Stimulated activated naive CD8-positive, alpha-beta T cell treated with anti-CD3 and anti-CD28 coated beads, Interleukin-15, Interleukin-2, amounts not matched to agents 100 ng/mL and 50 ng/mL, for 24 hours (primary cell): ENCODE measurements at regions not wholly inside any gene's neighbourhood (a gene's known extent, or its start where the extent isn't known, plus 50 kb on each side); places are given as distances from the start of the nearest gene placed in this dataset.

Experiments used
- H3K27ac Mint-ChIP-seq: one replicate; pipeline ENCODE4 v1.8.0; 2021; ENCODE audit warnings: mild to moderate bottlenecking, mixed read lengths
- H3K27me3 Mint-ChIP-seq: one replicate; pipeline ENCODE4 v1.8.0; 2021; ENCODE audit warnings: mixed read lengths
- H3K36me3 Mint-ChIP-seq: one replicate; pipeline ENCODE4 v1.8.0; 2021; ENCODE audit warnings: low read depth, mixed read lengths
- H3K4me1 Mint-ChIP-seq: one replicate; pipeline ENCODE4 v1.8.0; 2021; ENCODE audit warnings: low read depth, mixed read lengths
- H3K4me3 Mint-ChIP-seq: one replicate; pipeline ENCODE4 v1.8.0; 2021; ENCODE audit warnings: mild to moderate bottlenecking, mixed read lengths
- H3K9me3 Mint-ChIP-seq: one replicate; pipeline ENCODE4 v1.8.0; 2021; ENCODE audit warnings: mixed read lengths

DNA sequence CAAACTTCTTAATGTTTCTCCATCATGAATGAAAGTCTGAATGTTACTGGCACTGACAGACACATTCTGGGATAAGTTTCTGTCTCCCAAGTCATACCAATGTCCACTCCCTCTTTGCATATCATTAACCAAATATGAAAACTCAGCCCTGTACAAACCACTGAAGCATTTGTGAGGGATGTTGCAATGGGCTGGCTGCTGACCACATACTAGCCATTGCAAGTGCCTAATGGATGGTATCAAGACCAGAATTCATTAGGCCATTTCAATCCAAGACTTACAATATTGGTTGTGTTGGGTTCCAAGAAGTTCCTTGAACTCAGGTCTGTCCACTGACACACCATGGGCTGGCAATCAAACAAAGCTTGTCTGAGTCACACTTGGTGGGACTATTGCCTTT lies 73.8 kb downstream of the CBLN2 start:
- Mint-ChIP-seq H3K4me1 (no peaks in the 10 kb centered on the region), H3K27ac (no peak overlapping the region), H3K27me3 (no peaks in the 10 kb centered on the region), H3K36me3 (no peaks in the 10 kb centered on the region), H3K9me3 (peaks cover 4% of the 10 kb centered on the region), H3K4me3 (no peak overlapping the region)

DNA sequence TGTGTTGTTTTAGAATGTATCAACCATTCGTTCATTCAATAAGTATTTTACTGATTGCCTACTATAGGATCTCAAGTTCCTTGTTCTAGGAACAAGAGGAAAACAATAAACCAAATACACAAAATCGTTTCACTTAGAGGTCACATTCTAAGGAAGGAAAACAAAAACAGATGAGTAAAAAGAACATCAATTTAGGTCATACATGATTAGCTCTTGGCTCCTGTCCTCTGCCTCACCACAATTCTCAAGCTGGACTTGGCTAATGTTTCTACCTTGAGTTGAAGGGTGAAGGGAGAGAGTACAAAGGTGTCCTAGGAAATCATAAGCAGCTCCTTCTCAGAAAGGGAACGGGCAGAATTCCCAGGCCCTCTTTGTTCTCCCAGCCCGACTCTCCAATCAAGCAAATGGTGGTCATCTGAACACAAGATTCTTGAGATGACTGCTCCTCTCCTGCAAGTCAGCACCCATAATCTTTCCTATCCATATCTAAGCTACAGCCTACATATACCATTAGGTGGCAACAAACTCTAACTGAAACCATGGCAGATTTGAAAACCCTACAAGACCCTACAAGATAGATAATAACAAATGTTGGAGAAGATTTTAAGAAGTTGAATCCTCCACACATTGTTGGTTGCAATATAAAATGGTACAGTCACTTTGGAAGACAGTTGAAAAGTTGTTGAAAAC lies 76.0 kb downstream of the CBLN2 start:
- Mint-ChIP-seq H3K4me1 (no peaks in the 10 kb centered on the region), H3K36me3 (no peaks in the 10 kb centered on the region), H3K9me3 (peaks cover 4% of the 10 kb centered on the region)

DNA sequence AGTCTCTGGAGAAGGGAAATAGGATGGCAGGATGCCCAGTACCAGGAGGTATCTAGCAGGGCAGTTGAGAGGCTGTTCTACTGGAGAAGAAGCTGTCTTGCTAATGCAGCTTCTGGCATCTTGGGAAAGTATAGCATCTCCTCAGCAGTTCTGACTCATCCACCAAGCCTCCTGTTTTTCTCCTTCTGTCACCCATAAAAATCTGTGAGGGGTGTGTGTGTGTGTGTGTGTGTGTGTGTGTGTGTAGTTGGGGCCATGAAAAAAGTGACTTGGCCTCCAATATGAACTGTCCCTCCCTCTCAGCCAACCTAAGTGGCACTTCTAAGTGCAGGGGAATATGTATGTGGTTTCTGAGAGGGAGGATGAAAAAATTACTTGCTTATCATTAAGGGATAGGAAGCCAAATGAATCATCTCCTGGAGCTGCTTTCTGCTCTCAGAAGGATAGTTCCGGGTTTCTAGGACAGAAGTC lies 83.9 kb downstream of the CBLN2 start:
- Mint-ChIP-seq H3K9me3 (no peaks in the 10 kb centered on the region), H3K27ac (no peak overlapping the region), H3K36me3 (no peaks in the 10 kb centered on the region), H3K4me3 (no peak overlapping the region), H3K27me3 (no peaks in the 10 kb centered on the region), H3K4me1 (no peaks in the 10 kb centered on the region)

More for the DNA sequence above, 76.0 kb downstream of the CBLN2 start:
- Mint-ChIP-seq H3K27ac (no peak overlapping the region), H3K4me3 (no peak overlapping the region), H3K27me3 (no peaks in the 10 kb centered on the region)

DNA sequence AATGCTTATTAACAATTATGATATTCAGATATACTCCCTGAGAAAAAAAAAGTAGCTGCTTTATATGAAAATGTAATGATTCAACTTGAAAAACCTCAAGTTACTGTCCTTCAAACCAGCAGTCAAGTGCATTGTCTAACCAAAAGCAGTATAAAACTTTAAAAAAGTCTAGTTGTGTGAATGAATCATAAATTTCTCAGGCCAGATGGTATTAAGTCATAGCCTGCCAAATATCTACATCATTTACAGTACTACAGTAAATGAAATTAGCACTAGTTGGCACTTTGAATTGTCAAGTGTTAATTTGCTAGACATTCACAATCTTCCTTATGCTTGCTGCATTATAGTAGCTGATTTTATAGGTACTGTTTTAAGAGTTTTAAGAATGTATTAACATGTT lies 85.9 kb downstream of the CBLN2 start:
- no peaks in the 10 kb centered on the region for H3K27me3 Mint-ChIP-seq

DNA sequence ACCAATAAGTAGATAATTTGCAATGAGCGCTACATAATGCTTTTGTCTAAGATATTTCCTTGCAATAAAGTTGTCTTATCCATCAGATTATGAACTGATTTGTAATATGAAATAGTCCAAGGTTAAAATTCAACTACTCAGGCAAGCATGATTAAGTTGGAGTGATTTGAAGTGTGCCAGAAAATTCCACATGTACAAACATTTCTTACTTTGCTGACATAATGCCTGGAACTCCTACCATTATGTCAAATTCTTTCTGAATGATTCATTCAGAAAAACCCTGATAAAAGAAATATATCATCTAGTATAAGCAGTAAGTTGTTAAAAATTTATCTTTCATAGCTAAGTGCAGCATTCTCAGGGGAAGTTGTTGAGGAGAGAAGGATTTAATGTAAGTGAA lies 87.3 kb downstream of the CBLN2 start:
- Mint-ChIP-seq H3K4me1 (no peaks in the 10 kb centered on the region), H3K36me3 (no peaks in the 10 kb centered on the region), H3K27ac (no peak overlapping the region), H3K9me3 (peaks cover 16% of the 10 kb centered on the region), H3K4me3 (no peak overlapping the region), H3K27me3 (no peaks in the 10 kb centered on the region)

More for the DNA sequence above, 85.9 kb downstream of the CBLN2 start:
- H3K9me3 Mint-ChIP-seq = peaks cover 4% of the 10 kb centered on the region
- H3K4me3 Mint-ChIP-seq = no peak overlapping the region
- H3K36me3 Mint-ChIP-seq = no peaks in the 10 kb centered on the region
- H3K4me1 Mint-ChIP-seq = no peaks in the 10 kb centered on the region
- no peak overlapping the region for H3K27ac Mint-ChIP-seq

DNA sequence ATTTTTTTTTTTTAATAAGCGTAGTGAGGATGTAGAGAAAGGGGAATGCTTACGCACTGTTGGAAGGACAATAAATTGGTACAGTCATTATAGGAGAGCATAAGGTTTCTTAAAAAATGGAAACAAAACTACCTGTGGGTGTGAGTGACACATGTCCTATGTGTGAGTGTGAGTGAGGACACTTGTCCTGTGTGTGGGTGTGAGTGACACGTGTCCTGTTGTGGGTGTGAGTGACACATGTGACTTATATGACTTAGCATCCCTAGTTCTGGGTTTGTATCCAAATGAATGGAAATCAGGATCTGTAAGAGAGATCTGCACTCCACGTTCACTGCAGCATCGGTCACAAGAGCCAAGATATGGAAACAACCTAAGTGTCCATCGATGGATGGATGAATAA lies 91.8 kb downstream of the CBLN2 start:
- H3K4me3 Mint-ChIP-seq = no peak overlapping the region
- H3K36me3 Mint-ChIP-seq = no peaks in the 10 kb centered on the region
- no peak overlapping the region for H3K27ac Mint-ChIP-seq
- H3K4me1 Mint-ChIP-seq = no peaks in the 10 kb centered on the region
- no peaks in the 10 kb centered on the region for H3K27me3 Mint-ChIP-seq
- peaks cover 21% of the 10 kb centered on the region for H3K9me3 Mint-ChIP-seq

DNA sequence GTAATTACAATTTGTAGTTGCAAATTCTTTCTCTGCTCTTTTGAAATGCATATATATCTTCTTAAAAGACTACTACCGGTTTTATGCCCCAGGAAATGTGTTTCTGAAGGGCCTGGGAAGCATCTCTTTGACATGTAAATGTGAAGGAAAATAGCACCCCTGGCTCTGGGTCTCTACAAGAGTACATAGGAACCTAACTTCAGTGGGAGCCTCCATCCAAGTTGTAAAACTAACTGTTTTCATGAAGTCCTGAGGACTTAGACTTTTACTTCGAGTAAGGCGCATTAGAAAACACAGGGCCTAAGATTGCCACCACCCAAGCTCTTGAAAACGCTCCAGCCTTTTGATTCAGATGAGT lies 99.4 kb downstream of the CBLN2 start:
- no peak overlapping the region for H3K4me3 Mint-ChIP-seq

DNA sequence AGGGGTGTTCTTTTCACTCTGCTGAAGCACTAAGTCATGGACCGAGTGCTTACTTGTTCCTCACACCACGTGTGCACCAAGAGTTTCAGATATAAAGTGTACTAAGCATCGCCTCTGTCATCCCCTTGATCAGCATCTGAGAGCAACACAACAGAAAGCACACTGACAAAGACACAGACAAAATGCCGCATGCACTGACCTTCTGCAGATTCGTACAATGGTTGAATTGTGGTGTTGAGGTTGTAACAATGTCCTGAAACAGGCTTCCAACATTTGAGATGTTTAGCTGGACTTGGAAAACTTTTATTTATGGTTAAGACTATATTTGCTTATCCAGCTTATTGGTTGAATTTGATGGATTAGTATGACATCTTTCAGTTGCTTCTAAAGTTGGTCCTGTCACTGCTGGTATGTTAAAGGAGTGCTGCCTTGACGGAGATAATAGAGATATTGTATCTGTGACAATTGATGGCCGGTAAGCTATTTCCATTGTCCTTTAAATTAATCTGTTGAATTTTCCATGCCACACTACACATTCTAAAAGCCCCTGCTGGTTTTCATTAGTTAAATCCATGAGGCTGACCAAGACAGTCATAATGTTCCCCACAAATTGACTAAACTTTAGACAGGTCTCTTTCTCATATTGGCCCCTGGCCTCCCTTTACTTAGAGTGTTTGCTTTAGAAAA lies 99.9 kb downstream of the CBLN2 start:
- Mint-ChIP-seq H3K36me3 (no peaks in the 10 kb centered on the region), H3K27me3 (no peaks in the 10 kb centered on the region), H3K27ac (no peak overlapping the region), H3K9me3 (peaks cover 6% of the 10 kb centered on the region), H3K4me1 (no peaks in the 10 kb centered on the region), H3K4me3 (no peak overlapping the region)

More for the DNA sequence above, 99.4 kb downstream of the CBLN2 start:
- H3K27me3 Mint-ChIP-seq = no peaks in the 10 kb centered on the region
- no peak overlapping the region for H3K27ac Mint-ChIP-seq
- peaks cover 4% of the 10 kb centered on the region for H3K9me3 Mint-ChIP-seq
- H3K36me3 Mint-ChIP-seq = no peaks in the 10 kb centered on the region
- no peaks in the 10 kb centered on the region for H3K4me1 Mint-ChIP-seq

DNA sequence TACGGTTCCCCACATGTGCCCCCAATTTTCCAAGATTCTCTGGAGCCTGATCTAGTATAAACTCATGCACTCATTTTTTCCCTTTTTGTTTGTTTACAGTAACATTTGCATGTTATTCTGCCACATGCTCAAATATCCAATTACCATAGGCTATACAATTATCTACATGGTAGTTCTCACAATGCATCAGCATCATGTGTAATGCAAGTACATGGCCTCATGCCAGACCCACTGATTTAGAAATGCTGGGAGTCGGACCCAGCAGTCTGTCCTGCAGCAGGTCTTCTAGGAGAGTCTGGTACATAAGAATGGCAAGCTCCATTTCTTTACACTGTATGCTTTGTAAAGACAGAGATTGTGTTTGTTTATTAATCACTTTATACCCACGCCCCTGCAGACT lies 107.7 kb downstream of the CBLN2 start:
- no peak overlapping the region for H3K4me3 Mint-ChIP-seq
- H3K27ac Mint-ChIP-seq = no peak overlapping the region
- no peaks in the 10 kb centered on the region for H3K4me1 Mint-ChIP-seq
- H3K36me3 Mint-ChIP-seq = no peaks in the 10 kb centered on the region
- no peaks in the 10 kb centered on the region for H3K27me3 Mint-ChIP-seq
- peaks cover 12% of the 10 kb centered on the region for H3K9me3 Mint-ChIP-seq

DNA sequence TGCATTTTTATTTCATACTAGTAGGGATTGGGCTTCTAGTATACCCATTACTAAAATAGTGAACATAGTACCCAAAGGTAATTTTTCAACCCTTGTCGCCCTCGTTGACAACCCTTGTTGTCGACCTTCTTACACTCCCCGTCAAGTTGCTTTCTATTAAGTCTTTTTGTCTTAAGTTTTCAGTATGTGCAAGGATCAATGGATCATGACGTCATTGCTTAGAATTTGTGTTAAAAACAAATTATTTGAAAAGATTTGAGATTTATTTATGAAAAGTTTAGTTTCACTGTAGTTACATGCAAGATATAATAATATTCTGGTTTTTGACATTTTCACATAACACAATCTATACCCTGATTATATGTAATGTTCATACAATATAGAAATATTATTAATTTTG lies 110.4 kb downstream of the CBLN2 start:
- Mint-ChIP-seq H3K9me3 (peaks cover 13% of the 10 kb centered on the region), H3K4me1 (no peaks in the 10 kb centered on the region), H3K27me3 (no peaks in the 10 kb centered on the region), H3K27ac (no peak overlapping the region), H3K36me3 (no peaks in the 10 kb centered on the region), H3K4me3 (no peak overlapping the region)

DNA sequence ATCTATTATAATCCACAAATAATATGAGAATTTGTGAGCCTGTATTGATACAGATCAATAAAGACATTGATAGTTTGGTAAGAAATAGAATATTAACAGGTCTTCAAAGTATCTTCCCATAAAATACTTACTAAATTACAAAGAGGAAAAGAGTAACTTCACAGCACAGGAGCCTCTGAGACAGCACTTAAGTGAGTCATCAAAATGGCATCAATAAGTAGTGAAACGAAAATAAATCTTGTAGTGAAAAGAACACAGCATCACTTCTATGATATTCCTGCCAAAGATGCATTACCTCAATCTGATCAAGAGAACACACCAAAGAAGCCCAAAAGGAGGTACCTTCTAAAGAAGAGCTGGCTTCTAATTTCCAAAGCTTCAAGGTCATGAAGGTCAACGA lies 116.4 kb downstream of the CBLN2 start:
- H3K27ac Mint-ChIP-seq = no peak overlapping the region
- H3K36me3 Mint-ChIP-seq = no peaks in the 10 kb centered on the region
- no peaks in the 10 kb centered on the region for H3K27me3 Mint-ChIP-seq
- H3K4me1 Mint-ChIP-seq = no peaks in the 10 kb centered on the region
- no peak overlapping the region for H3K4me3 Mint-ChIP-seq
- H3K9me3 Mint-ChIP-seq = peaks cover 11% of the 10 kb centered on the region

DNA sequence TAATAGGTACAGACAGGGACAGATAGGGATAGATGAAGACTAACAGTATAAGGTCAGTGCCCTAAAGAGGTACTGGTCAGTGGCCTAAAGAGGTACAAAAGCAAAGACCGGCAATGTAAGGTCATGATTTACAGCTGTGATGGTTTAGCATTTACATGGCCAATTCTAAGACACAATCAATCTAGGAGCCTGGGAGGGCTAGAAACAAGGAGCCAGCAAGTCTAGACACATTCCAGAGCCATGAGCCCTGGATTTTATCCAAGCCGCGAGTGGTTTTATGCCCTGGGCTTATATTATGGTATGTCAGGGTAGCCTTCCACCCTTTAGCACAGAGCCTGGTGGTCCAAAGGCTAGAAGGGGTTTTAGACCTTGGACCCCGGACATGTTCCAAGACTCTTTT lies 124.2 kb downstream of the CBLN2 start:
- peaks cover 5% of the 10 kb centered on the region for H3K9me3 Mint-ChIP-seq
- H3K27ac Mint-ChIP-seq = no peak overlapping the region
- no peak overlapping the region for H3K4me3 Mint-ChIP-seq
- H3K4me1 Mint-ChIP-seq = no peaks in the 10 kb centered on the region
- no peaks in the 10 kb centered on the region for H3K27me3 Mint-ChIP-seq
- no peaks in the 10 kb centered on the region for H3K36me3 Mint-ChIP-seq

DNA sequence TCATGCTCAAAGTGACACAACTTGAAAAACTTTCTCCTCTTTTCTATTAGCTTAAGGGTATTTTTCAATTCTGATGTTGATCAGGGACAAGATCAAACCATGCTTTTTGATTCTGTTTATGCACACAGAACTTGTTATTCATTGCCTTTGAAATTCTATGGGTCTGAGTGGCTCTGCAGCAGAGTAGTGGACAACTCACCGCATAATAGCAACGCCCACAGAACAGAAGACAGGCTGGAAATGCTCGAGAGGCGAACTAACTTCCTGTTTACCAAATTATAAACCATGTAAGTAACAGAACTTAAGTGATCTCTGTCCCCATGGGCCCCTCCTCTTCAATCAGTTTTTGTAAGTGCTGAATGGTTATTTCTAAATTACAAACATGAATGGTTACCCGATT lies 131.2 kb downstream of the CBLN2 start:
- no peaks in the 10 kb centered on the region for H3K36me3 Mint-ChIP-seq
- H3K4me3 Mint-ChIP-seq = no peak overlapping the region
- H3K9me3 Mint-ChIP-seq = peaks cover 6% of the 10 kb centered on the region
- no peaks in the 10 kb centered on the region for H3K27me3 Mint-ChIP-seq
- no peak overlapping the region for H3K27ac Mint-ChIP-seq
- no peaks in the 10 kb centered on the region for H3K4me1 Mint-ChIP-seq

DNA sequence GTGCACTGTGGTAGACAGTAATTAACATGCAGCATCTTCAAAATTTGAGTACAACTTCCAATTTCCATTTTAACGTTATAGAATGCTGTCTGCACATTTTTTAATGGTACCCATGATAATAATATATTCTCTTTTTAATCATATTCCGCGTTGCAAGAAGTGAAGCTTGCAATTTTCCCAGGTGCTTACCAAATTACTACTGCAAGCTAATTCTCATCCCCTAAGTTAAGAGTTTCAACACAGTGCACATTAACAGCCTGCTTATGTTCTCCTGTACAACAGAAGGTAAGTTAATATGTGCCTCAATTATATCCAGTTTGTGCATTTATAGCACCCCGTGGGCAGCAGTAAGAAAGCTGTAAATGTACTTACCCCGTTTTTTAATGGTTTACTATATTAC lies 132.9 kb downstream of the CBLN2 start:
- Mint-ChIP-seq H3K36me3 (no peaks in the 10 kb centered on the region), H3K27me3 (no peaks in the 10 kb centered on the region), H3K4me1 (no peaks in the 10 kb centered on the region)

DNA sequence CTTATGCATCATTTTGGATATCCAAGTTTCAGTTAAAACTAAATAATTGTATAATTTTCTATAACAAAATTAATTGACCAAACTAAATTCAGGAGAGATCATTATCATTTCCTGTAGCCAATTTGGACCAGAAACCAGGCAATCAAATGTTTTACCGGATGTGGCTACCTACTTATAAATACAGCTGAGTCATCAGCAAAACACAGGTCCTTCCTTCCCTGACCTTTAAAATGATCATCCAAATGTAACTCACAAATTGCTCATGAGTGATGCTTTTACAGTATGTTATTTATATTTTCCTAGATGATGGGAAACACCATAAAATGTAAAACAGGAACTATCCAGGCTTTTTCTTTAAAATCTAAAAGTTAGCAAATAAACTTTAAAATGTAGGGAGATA lies 133.7 kb downstream of the CBLN2 start:
- H3K4me3 Mint-ChIP-seq = no peak overlapping the region

More for the DNA sequence above, 132.9 kb downstream of the CBLN2 start:
- H3K27ac Mint-ChIP-seq = no peak overlapping the region
- no peak overlapping the region for H3K4me3 Mint-ChIP-seq
- peaks cover 6% of the 10 kb centered on the region for H3K9me3 Mint-ChIP-seq

DNA sequence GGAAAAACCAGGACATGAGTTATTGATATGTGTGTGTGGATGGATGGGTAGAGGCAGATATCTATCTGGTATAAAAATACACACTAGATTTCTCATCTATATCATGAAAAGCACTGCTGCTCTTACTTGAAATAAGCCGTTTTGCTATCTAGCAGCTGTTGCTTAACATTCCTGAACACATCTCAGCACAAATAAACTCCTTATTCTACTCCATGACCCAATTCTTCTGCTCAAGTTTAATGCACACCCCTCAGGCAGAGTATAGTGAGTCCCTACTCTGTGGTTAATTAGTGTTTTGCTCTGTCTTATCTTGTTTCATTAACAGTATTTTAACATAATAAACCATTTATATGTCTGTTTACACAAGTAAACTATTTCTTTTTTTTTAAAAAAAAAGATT lies 134.2 kb downstream of the CBLN2 start:
- Mint-ChIP-seq H3K27ac (no peak overlapping the region), H3K4me1 (no peaks in the 10 kb centered on the region), H3K27me3 (no peaks in the 10 kb centered on the region), H3K9me3 (peaks cover 6% of the 10 kb centered on the region), H3K36me3 (no peaks in the 10 kb centered on the region), H3K4me3 (no peak overlapping the region)

More for the DNA sequence above, 133.7 kb downstream of the CBLN2 start:
- Mint-ChIP-seq H3K36me3 (no peaks in the 10 kb centered on the region), H3K27ac (no peak overlapping the region), H3K4me1 (no peaks in the 10 kb centered on the region), H3K27me3 (no peaks in the 10 kb centered on the region), H3K9me3 (peaks cover 6% of the 10 kb centered on the region)
